ENCODE measurements at regions not wholly inside any gene's neighbourhood (a gene's known extent, or its start where the extent isn't known, plus 50 kb on each side); places are given as distances from the start of the nearest gene placed in this dataset.

DNA sequence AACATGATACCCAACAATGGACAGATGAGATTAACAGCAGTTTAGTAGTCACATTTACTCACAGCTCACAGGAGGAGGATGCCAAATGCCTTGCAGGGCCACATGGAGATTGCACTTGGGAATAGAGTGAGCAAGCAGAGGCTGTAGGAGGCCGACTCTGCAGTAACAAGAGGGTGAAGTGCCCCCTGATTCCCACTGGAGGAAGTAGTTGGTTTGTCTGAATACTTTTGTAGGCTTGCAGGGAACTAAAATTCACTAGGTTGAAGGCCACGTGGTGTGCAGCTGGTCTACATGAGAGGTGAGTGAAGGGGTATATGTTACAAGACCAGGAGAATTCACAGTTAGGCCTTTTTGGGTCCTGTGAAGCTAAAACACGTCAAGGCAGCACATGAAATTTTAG is 419.3 kb upstream of the TNP1 start:
- 60 to 78% methylated on average over 3 of the region's 3 CpGs for WGBS, 2 donors
- no peaks in the 10 kb centered on the region for H3K9me3 ChIP-seq
- no peaks in the 10 kb centered on the region for H3K4me1 ChIP-seq
- no peak overlapping the region for H3K27ac ChIP-seq
- ATAC-seq (no peak), DNase-seq (no peak)
- intact Hi-C loops (cut with DNase I), result no loop called here
- H3K36me3 ChIP-seq (replicated peaks in 1 of 2; ENCODE audit: insufficient read depth in 1 of 2, low read depth in 2 of 2), result no peaks in the 10 kb centered on the region
- no peak overlapping the region for H3K4me3 ChIP-seq
- TF ChIP-seq POLR2A (IDR thresholded peaks at IDR 0.05) (no peak), CTCF (IDR thresholded peaks at IDR 0.05) (no peak)
- H3K27me3 ChIP-seq, result no peaks in the 10 kb centered on the region

DNA sequence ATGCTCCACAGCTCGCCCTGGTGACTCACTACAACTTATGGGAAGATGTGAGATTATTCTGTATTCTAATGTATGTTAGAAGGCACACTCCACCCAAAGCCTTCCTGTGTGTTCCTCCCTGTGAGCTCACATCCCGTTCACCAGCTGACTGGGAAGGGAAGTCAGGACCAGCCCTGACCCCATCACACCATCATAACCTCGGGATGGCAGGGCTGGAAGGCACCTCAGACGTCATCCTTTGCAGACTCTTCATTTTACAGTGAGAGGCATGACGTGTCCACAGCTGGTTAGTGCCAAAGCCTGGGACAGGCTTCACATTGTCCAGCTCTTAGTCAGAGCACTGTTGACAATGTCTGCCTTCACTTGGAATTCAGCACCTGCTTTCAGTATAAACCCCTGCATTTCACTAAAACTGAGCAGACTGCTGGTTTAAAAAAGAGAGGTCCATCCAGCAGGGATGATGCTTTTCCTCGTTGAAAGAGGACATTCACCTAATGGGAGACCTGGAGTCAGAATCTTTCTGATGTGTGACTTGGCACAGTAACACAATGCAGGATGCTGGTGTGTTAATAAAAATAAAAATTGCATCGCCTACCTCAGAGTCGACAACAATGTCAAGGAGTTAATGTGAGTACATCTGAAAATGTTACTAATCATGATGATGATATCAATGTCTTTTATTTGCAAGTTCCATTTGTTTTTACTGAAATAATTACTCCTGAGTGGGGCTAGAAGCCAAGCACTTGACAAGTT is 418.0 kb upstream of the TNP1 start:
- Histone ChIP-seq H3K9me3 (no peaks in the 10 kb centered on the region), H3K4me1 (no peaks in the 10 kb centered on the region), H3K36me3 (replicated peaks in 1 of 2; ENCODE audit: insufficient read depth in 1 of 2, low read depth in 2 of 2) (no peaks in the 10 kb centered on the region), H3K27ac (no peak overlapping the region), H3K4me3 (no peak overlapping the region), H3K27me3 (no peaks in the 10 kb centered on the region)
- intact Hi-C loops (cut with DNase I), result no loop called here
- 64 to 70% methylated on average over 8 of the region's 8 CpGs for WGBS, 2 donors
- DNase-seq (no peak), ATAC-seq (no peak)
- TF ChIP-seq POLR2A (IDR thresholded peaks at IDR 0.05) (no peak), CTCF (IDR thresholded peaks at IDR 0.05) (no peak)

DNA sequence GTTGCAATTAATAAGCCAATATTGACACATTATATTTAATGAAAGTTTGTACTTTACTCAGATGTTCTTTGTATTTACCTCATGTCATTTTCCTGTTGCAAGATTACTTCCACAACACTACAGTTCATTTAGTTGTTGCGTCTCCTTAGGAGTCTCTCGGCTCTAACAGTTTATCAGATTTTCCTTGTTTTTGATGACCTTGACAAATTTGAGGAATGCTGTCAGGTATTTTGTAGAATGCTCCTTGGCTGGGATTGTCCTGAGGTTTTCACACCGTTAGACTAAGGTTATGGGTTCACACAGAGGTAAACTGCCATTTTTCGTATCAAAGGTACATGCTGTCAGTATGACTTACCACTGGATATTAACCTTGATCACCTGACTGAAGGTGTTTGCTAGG is 416.6 kb upstream of the TNP1 start:
- DNase-seq, result no peak
- H3K36me3 ChIP-seq (replicated peaks in 1 of 2; ENCODE audit: insufficient read depth in 1 of 2, low read depth in 2 of 2), result no peaks in the 10 kb centered on the region
- intact Hi-C loops (cut with DNase I), result no loop called here
- no peaks in the 10 kb centered on the region for H3K27me3 ChIP-seq
- WGBS, 2 donors, result 59 to 67% methylated on average over 4 of the region's 4 CpGs
- no peak for ATAC-seq
- no peak overlapping the region for H3K27ac ChIP-seq
- no peaks in the 10 kb centered on the region for H3K9me3 ChIP-seq
- H3K4me3 ChIP-seq, result no peak overlapping the region
- no peaks in the 10 kb centered on the region for H3K4me1 ChIP-seq
- TF ChIP-seq CTCF (IDR thresholded peaks at IDR 0.05) (no peak), POLR2A (IDR thresholded peaks at IDR 0.05) (no peak)

- no peak overlapping the region for H3K27ac ChIP-seq
Measured at GRCh38 chr2:217275091-217275490, 415.2 kb upstream of the TNP1 start.

More at GRCh38 chr2:217275091-217275490, 415.2 kb upstream of the TNP1 start:
- DNase-seq, result no peak
- TF ChIP-seq POLR2A (IDR thresholded peaks at IDR 0.05) (no peak), CTCF (IDR thresholded peaks at IDR 0.05) (no peak)
- H3K36me3 ChIP-seq (replicated peaks in 1 of 2; ENCODE audit: insufficient read depth in 1 of 2, low read depth in 2 of 2), result no peaks in the 10 kb centered on the region
- ATAC-seq, result no peak
- no peaks in the 10 kb centered on the region for H3K4me1 ChIP-seq
- no peaks in the 10 kb centered on the region for H3K9me3 ChIP-seq
- WGBS, 2 donors, result 60 to 78% methylated on average over 5 of the region's 5 CpGs
- H3K27me3 ChIP-seq, result no peaks in the 10 kb centered on the region
- intact Hi-C loops (cut with DNase I), result no loop called here
- no peak overlapping the region for H3K4me3 ChIP-seq

Measured in body of pancreas (tissue), 4 donors.